HG02678 (cell line): ENCODE measurements at regions not wholly inside any gene's neighbourhood (a gene's known extent, or its start where the extent isn't known, plus 50 kb on each side); places are given as distances from the start of the nearest gene placed in this dataset.

ENCODE experiments used
- ATAC-seq: cut with Tn5 transposase; IDR thresholded peaks from one replicate; pipeline ENCODE4 v1.9.1; 2021; ENCODE audit warnings: mild to moderate bottlenecking, moderate library complexity; ENCODE audit not compliant: unreplicated experiment

GRCh38 chr6:81831274-81831673 lies 78.8 kb upstream of the TENT5A start:
- no peak for ATAC-seq

DNA sequence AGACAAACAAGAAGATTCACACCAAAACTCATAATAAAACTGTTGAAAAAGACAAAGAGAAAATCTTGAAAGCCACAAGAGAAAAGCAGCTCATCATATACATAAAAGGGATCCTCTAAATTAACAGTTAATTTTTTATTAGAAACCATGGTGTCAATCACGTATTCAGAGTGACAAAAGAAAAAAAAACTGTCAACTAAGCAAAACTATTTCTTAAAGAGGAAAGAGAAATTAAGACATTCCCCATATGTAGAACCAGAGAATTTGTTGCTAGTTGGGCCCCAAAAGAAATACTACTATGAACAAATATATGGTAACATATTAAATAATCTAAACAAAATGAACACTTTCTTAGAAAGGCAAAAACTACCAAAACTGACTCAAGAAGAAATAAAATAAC lies 74.3 kb upstream of the TENT5A start:
- no peak for ATAC-seq

- no peak for ATAC-seq
These were observed 70.1 kb upstream of the TENT5A start for GRCh38 chr6:81822568-81822967.

DNA sequence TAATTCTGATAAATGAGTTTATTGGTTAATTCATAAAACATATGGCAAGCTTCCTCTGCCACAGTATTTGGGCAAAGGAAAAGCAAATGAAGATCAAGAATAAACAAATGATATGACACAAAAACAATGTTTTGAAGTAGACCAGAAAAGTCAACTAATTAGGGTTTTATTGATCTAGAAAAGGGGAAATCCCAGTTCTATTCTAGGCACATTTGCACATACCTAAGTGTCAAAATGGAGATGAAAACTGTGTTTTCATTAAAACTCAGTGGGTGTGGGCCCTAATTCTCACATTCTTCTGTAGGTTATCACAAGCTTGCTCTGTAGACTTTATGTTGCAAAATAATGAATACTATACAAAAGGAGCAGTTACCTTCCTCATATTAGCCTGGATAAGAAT lies 69.0 kb upstream of the TENT5A start:
- no peak for ATAC-seq

- ATAC-seq = no peak
These were observed 68.5 kb upstream of the TENT5A start for GRCh38 chr6:81820980-81821379.

GRCh38 chr6:81820422-81820821 lies 67.9 kb upstream of the TENT5A start:
- ATAC-seq = no peak

DNA sequence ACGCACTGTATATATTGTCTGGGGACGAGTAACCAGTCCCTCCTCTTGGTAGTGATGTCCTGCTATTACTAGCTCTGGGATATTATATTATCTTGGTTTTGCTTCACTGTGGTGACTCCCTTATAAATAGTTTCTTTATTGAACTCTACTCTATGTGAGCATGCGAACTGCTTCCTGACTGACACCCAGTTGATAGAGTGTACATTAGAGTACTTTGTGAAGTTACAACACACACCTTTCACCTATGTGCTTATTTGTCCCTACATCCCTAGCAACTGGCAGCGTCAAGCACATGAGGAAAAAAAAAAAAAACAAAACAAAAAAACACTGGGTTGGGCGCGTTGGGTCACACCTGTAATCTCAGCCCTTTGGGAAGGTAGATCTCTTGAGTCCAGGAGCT lies 67.3 kb upstream of the TENT5A start:
- ATAC-seq = no peak

- ATAC-seq = no peak
These were observed 66.5 kb upstream of the TENT5A start for GRCh38 chr6:81818901-81819361.

DNA sequence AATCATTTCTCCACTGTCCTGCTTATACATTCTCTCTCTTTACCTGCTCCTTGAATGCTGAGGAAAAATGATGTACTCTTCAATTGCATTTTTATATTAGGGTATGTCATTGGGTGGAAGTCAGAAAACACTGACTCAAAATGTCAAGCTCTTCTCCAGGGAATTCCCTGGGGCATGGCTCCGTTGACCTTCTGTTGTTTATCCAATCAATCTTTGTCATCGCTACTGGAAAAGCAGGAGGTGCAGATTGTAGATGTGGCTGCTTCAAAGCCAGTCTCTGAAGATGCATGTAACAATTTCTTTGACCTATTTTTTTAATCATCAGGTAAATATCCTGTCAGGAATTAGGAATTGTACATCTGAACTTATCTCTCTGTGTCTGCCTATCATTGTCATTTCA lies 63.9 kb upstream of the TENT5A start:
- ATAC-seq = no peak

- no peak for ATAC-seq
These were observed 62.0 kb upstream of the TENT5A start for GRCh38 chr6:81814370-81815076.

DNA sequence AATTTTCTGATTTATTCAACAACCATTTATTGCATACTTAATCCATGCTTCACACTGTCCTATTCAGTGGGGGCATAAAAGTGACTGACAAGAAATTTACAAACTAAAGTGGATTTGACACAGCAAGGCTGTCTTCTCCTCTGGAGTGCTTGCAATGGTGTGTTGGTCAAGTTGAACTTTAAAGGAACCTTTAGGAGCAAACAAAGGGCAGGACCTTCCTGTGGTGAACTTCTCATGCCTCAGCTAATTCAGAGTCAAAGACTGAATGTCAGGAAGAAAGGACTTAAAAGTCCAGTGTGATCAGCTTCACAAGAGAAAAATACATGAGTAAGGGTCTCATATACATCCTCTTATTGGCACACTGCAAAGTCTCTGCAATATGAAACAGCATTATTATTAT lies 60.8 kb upstream of the TENT5A start:
- no peak for ATAC-seq

DNA sequence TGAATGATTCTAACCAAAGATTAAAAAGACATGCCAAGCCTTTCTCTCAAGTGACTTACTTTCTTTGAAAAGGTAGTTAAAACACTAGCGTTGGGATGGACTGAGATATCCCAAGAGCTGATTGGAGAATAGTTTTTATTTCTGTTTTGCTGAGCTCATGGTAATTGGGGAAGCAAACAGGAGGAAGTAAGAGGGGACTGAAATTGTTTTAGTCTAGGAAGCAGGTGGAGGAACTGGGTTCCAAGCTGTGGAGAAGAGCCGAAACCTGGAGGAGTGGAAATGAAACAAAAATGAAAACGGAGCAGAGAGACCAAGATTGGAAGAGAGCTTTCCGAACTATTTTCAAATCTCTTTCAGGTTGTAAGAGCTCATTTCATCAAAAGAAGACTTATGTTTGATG lies 59.9 kb upstream of the TENT5A start:
- no peak for ATAC-seq

- no peak for ATAC-seq
These were observed 56.5 kb upstream of the TENT5A start for GRCh38 chr6:81808851-81809570.

DNA sequence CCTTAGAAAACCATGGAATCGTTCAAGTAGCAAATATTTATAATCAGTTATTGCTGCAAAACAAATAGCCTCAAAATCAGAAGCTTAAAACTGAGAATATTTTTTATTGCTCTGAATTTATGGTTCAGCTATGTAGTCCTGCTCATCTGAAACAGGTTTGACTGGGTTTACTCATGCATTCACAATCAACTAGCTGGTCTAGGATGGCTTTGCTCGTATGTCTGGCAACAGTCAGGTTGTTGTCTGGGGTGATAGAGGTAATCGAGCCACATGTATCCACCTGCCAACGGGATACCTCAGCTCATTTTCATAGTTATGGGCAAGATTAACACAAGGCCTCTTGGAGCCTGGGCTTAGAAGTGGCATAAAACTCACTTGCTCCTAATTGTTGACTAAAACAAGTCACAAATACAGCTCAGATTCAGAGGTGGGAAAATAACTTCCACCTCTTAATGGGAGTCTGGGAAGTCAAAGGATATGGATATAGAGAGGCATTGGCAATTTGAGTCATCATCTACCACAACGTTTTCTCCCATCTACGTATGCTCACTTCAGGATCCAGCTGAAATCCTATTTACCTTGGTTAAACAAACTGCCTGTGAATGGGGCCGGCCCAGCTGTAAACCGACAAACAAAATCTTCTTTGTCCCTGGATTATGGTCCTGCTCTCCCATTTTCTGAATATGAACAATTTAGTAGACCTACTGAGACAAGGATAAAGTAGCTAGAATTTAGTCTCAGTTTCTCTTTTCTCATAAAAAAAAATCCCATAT lies 54.5 kb upstream of the TENT5A start:
- no peak for ATAC-seq

GRCh38 chr6:81802356-81802755 lies 49.9 kb upstream of the TENT5A start:
- no peak for ATAC-seq
